ENCODE measurements at regions not wholly inside any gene's neighbourhood (a gene's known extent, or its start where the extent isn't known, plus 50 kb on each side); places are given as distances from the start of the nearest gene placed in this dataset.

GRCh38 chr16:86320237-86320595, 190.1 kb upstream of the FOXF1 start:
- TF ChIP-seq CTCF (IDR thresholded peaks at IDR 0.05) (no peak), POLR2AphosphoS5 (IDR thresholded peaks at IDR 0.05) (no peak), EP300 (IDR thresholded peaks at IDR 0.05) (no peak), POLR2A (IDR thresholded peaks at IDR 0.05) (no peak)
- no peak overlapping the region for H3K4me3 ChIP-seq
- H3K4me1 ChIP-seq = no peaks in the 10 kb centered on the region
- no peak for DNase-seq
- H3K27ac ChIP-seq = no peak overlapping the region
- H3K9me3 ChIP-seq = peaks cover 0 to 10% (median 2%) of the 10 kb centered on the region in 4 donors
- WGBS, 5 donors = 85 to 92% (median 89%) methylated on average over 3 of the region's 3 CpGs
- H3K36me3 ChIP-seq = no peaks in the 10 kb centered on the region
- peaks cover 0 to 8% (median 0%) of the 10 kb centered on the region in 3 donors for H3K27me3 ChIP-seq
- intact Hi-C loops (cut with DNase I; ENCODE audit: low total_unique reads) = no loop called here

GRCh38 chr16:86321491-86321890, 188.8 kb upstream of the FOXF1 start:
- H3K36me3 ChIP-seq = no peaks in the 10 kb centered on the region
- intact Hi-C loops (cut with DNase I; ENCODE audit: low total_unique reads) = no loop called here
- no peak overlapping the region for H3K4me3 ChIP-seq
- no peak for TF ChIP-seq POLR2A (IDR thresholded peaks at IDR 0.05)
- TF ChIP-seq POLR2AphosphoS5 (IDR thresholded peaks at IDR 0.05) = no peak
- TF ChIP-seq CTCF (IDR thresholded peaks at IDR 0.05) = no peak
- TF ChIP-seq EP300 (IDR thresholded peaks at IDR 0.05) = no peak
- H3K9me3 ChIP-seq = peaks cover 0 to 14% (median 4%) of the 10 kb centered on the region in 4 donors
- WGBS, 5 donors = 64 to 82% (median 77%) methylated on average over 9 of the region's 9 CpGs
- peaks cover 0 to 8% (median 0%) of the 10 kb centered on the region in 3 donors for H3K27me3 ChIP-seq
- no peaks in the 10 kb centered on the region for H3K4me1 ChIP-seq
- H3K27ac ChIP-seq = no peak overlapping the region
- DNase-seq = no peak

- intact Hi-C loops (cut with DNase I; ENCODE audit: low total_unique reads) = no loop called here
Measured at GRCh38 chr16:86322283-86322682, 188.0 kb upstream of the FOXF1 start.

GRCh38 chr16:86322806-86323205, 187.5 kb upstream of the FOXF1 start:
- TF ChIP-seq EP300 (IDR thresholded peaks at IDR 0.05) (no peak), POLR2AphosphoS5 (IDR thresholded peaks at IDR 0.05) (no peak), CTCF (IDR thresholded peaks at IDR 0.05) (no peak), POLR2A (IDR thresholded peaks at IDR 0.05) (no peak)

More at GRCh38 chr16:86322283-86322682, 188.0 kb upstream of the FOXF1 start:
- H3K9me3 ChIP-seq = peaks cover 0 to 14% (median 4%) of the 10 kb centered on the region in 4 donors
- H3K4me3 ChIP-seq = no peak overlapping the region
- no peaks in the 10 kb centered on the region for H3K36me3 ChIP-seq
- DNase-seq = no peak
- no peak overlapping the region for H3K27ac ChIP-seq
- TF ChIP-seq POLR2A (IDR thresholded peaks at IDR 0.05) = no peak
- TF ChIP-seq POLR2AphosphoS5 (IDR thresholded peaks at IDR 0.05) = no peak
- TF ChIP-seq EP300 (IDR thresholded peaks at IDR 0.05) = no peak
- TF ChIP-seq CTCF (IDR thresholded peaks at IDR 0.05) = no peak
- peaks cover 0 to 8% (median 0%) of the 10 kb centered on the region in 3 donors for H3K27me3 ChIP-seq
- no peaks in the 10 kb centered on the region for H3K4me1 ChIP-seq
- 23 to 35% (median 29%) methylated on average over 6 of the region's 6 CpGs for WGBS, 5 donors

More at GRCh38 chr16:86322806-86323205, 187.5 kb upstream of the FOXF1 start:
- intact Hi-C loops (cut with DNase I; ENCODE audit: low total_unique reads) = no loop called here
- peaks cover 0 to 14% (median 4%) of the 10 kb centered on the region in 4 donors for H3K9me3 ChIP-seq
- H3K36me3 ChIP-seq = no peaks in the 10 kb centered on the region
- 34 to 51% (median 45%) methylated on average over 8 of the region's 8 CpGs for WGBS, 5 donors
- no peak overlapping the region for H3K27ac ChIP-seq
- H3K4me1 ChIP-seq = no peaks in the 10 kb centered on the region
- DNase-seq = no peak
- H3K4me3 ChIP-seq = no peak overlapping the region
- H3K27me3 ChIP-seq = peaks cover 0 to 8% (median 0%) of the 10 kb centered on the region in 3 donors
